A549 (cell line): ENCODE measurements at regions not wholly inside any gene's neighbourhood (a gene's known extent, or its start where the extent isn't known, plus 50 kb on each side); places are given as distances from the start of the nearest gene placed in this dataset.

Experiments
- ATAC-seq, 2 experiments: fragments of 200-7000 bp in 1 of 2; fragments of >200 bp in 1 of 2; cut with Nextera tagmentation in 1 of 2; cut with Tn5 transposase in 1 of 2; 3 replicates each; pipeline versions ENCODE4 v1.8.0 to v1.9.1; 2018 to 2020; ENCODE audit warnings: mild to moderate bottlenecking in 1 of 2, moderate library complexity in 1 of 2
- CTCF ChIA-PET: fragments of 300-600 bp; sonication (Branson Sonifier 250); formaldehyde crosslinking; extraction: SDS; loops from one replicate; lab custom pipeline; 2021; ENCODE audit warnings: antibody characterized with exemption, inconsistent platforms; lab: Yijun Ruan, JAX
- POLR2A ChIA-PET: fragments of 350-600 bp; formaldehyde crosslinking; extraction: SDS; loops from one replicate; lab custom pipeline; 2021; ENCODE audit warnings: antibody characterized with exemption, inconsistent platforms; lab: Yijun Ruan, JAX
- DNase-seq, 2 experiments: peaks; one replicate each; pipeline versions ENCODE4 v3.0.0 to v3.0.0-alpha.2; 2011 to 2016; ENCODE audit warnings: low read depth in 1 of 2, low spot score in 1 of 2
- FAIRE-seq: peaks from 2 replicates; lab custom pipeline; 2011; peaks lifted over from hg19 to GRCh38; lab: Jason Lieb, UNC
- H3K27ac ChIP-seq, 2 experiments: fragments of >200 bp; sonication (Bioruptor Twin); formaldehyde crosslinking; 3 replicates each; pipeline ENCODE4 v1.5.1; 2016 to 2017
- H3K4me1 ChIP-seq: fragments of >200 bp; sonication (Bioruptor Twin); formaldehyde crosslinking; 3 replicates; pipeline ENCODE4 v1.6.1; 2016
- H3K4me2 ChIP-seq: fragments of >200 bp; sonication (Bioruptor Twin); formaldehyde crosslinking; 3 replicates; pipeline ENCODE4 v1.6.1; 2016
- H3K4me3 ChIP-seq: fragments of >200 bp; sonication (Bioruptor Twin); formaldehyde crosslinking; 3 replicates; pipeline ENCODE4 v1.5.1; 2016
- H3K9me3 ChIP-seq: fragments of >200 bp; sonication (Bioruptor Twin); formaldehyde crosslinking; 3 replicates; pipeline ENCODE4 v1.6.1; 2016
- ATOH8 ChIP-seq: fragments of 250-450 bp; sonication (Bioruptor Pico); IDR thresholded peaks from 2 replicates; pipeline ENCODE4 v1.5.0; 2020; ENCODE audit warnings: low read depth, mild to moderate bottlenecking, moderate library complexity
- BHLHE40 ChIP-seq: IDR thresholded peaks from 2 replicates; pipeline ENCODE4 v1.6.1; 2012; ENCODE audit warnings: low read depth, low read length, inconsistent platforms
- CBX2 ChIP-seq: fragments of 200-600 bp; sonication (generic); IDR thresholded peaks from 2 replicates; pipeline ENCODE4 v1.6.1; 2016; ENCODE audit warnings: low read depth, mild to moderate bottlenecking, borderline replicate concordance
- E2F6 ChIP-seq: IDR thresholded peaks from 2 replicates; pipeline ENCODE4 v1.6.1; 2012; ENCODE audit warnings: low read depth, borderline replicate concordance
- EHF ChIP-seq: fragments of 250-450 bp; sonication (Bioruptor Pico); IDR thresholded peaks from 2 replicates; pipeline ENCODE4 v1.5.0; 2020; ENCODE audit warnings: mild to moderate bottlenecking
- ELK1 ChIP-seq: fragments of 150-350 bp; IDR thresholded peaks from 2 replicates; pipeline ENCODE4 v1.6.1; 2014; ENCODE audit warnings: low read depth, mild to moderate bottlenecking, low read length
- ESRRA ChIP-seq: fragments of 150-350 bp; IDR thresholded peaks from 2 replicates; pipeline ENCODE4 v1.6.1; 2014; ENCODE audit warnings: mild to moderate bottlenecking, low read length, borderline replicate concordance
- FOSB ChIP-seq: fragments of 250-450 bp; sonication (Bioruptor Pico); IDR thresholded peaks from 2 replicates; pipeline ENCODE4 v1.5.0; 2020; ENCODE audit warnings: mild to moderate bottlenecking, moderate library complexity
- FOSL2 ChIP-seq, 2 experiments: fragments of 450-650 bp in 1 of 2; fragments of >200 bp in 1 of 2; sonication (Bioruptor Twin) in 1 of 2; formaldehyde crosslinking; IDR thresholded peaks; 2 replicates each; pipeline versions ENCODE4 v1.5.0 to v1.6.1; 2016 to 2020; ENCODE audit warnings: mild to moderate bottlenecking in 1 of 2, moderate library complexity in 1 of 2
- HES2 ChIP-seq: fragments of >200 bp; sonication (Bioruptor Twin); formaldehyde crosslinking; IDR thresholded peaks from 2 replicates; pipeline ENCODE4 v1.6.1; 2016
- HEYL ChIP-seq: fragments of 250-450 bp; sonication (Bioruptor Pico); IDR thresholded peaks from 2 replicates; pipeline ENCODE4 v1.8.0; 2021; ENCODE audit warnings: mild to moderate bottlenecking, moderate library complexity
- HOXA7 ChIP-seq: fragments of 250-450 bp; sonication (Bioruptor Pico); IDR thresholded peaks from 2 replicates; pipeline ENCODE4 v1.5.0; 2020; ENCODE audit warnings: mild to moderate bottlenecking, moderate library complexity
- JUN ChIP-seq, 2 experiments: fragments of >200 bp; sonication (Bioruptor Twin); formaldehyde crosslinking; IDR thresholded peaks; 2 replicates in 1 of 2; 3 replicates in 1 of 2; pipeline ENCODE4 v1.6.1; 2016 to 2017
- JUNB ChIP-seq: fragments of >200 bp; sonication (Bioruptor Twin); formaldehyde crosslinking; IDR thresholded peaks from 2 replicates; pipeline ENCODE4 v1.6.1; 2016
- KDM5A ChIP-seq: fragments of 200-600 bp; sonication (generic); IDR thresholded peaks from 2 replicates; pipeline ENCODE4 v1.6.1; 2016; ENCODE audit warnings: antibody characterized with exemption, mild to moderate bottlenecking
- MAFK ChIP-seq: fragments of 450-650 bp; IDR thresholded peaks from 2 replicates; pipeline ENCODE4 v1.6.1; 2014; ENCODE audit not compliant: partially characterized antibody
- NFE2L2 ChIP-seq: fragments of 150-350 bp; conservative IDR thresholded peaks from 2 replicates; pipeline ENCODE4 v1.6.1; 2014; ENCODE audit warnings: low read length
- NR3C1 ChIP-seq: fragments of >200 bp; sonication (Bioruptor Twin); formaldehyde crosslinking; IDR thresholded peaks from 3 replicates; pipeline ENCODE4 v1.6.1; 2017
- PBX3 ChIP-seq: IDR thresholded peaks from 2 replicates; pipeline ENCODE4 v1.6.1; 2012
- PHF8 ChIP-seq: fragments of 200-600 bp; sonication (generic); IDR thresholded peaks from 2 replicates; pipeline ENCODE4 v1.6.1; 2016; ENCODE audit warnings: low read depth, mild to moderate bottlenecking, antibody characterized with exemption, moderate library complexity, borderline replicate concordance
- RAD21 ChIP-seq, 2 experiments: fragments of >200 bp in 1 of 2; sonication (Bioruptor Twin) in 1 of 2; formaldehyde crosslinking in 1 of 2; IDR thresholded peaks in 1 of 2; conservative IDR thresholded peaks in 1 of 2; 2 replicates in 1 of 2; 3 replicates in 1 of 2; pipeline ENCODE4 v1.6.1; 2012 to 2018; ENCODE audit warnings: inconsistent platforms in 1 of 2
- REST ChIP-seq: fragments of 200-600 bp; sonication (generic); IDR thresholded peaks from 2 replicates; pipeline ENCODE4 v1.6.1; 2016; ENCODE audit warnings: antibody characterized with exemption, mild to moderate bottlenecking, moderate library complexity
- RFX5 ChIP-seq: fragments of 450-650 bp; IDR thresholded peaks from 2 replicates; pipeline ENCODE4 v1.7.1; 2014; ENCODE audit warnings: antibody characterized with exemption, mild to moderate bottlenecking, moderate library complexity
- SREBF2 ChIP-seq: fragments of 450-650 bp; IDR thresholded peaks from 2 replicates; pipeline ENCODE4 v1.6.1; 2014; ENCODE audit warnings: mild to moderate bottlenecking, moderate library complexity
- ZC3H11A ChIP-seq: fragments of 450-650 bp; IDR thresholded peaks from 2 replicates; pipeline ENCODE4 v1.6.1; 2014; ENCODE audit warnings: antibody characterized with exemption, mild to moderate bottlenecking
- ZFP36 ChIP-seq: fragments of 450-650 bp; IDR thresholded peaks from 2 replicates; pipeline ENCODE4 v1.6.1; 2014; ENCODE audit warnings: borderline replicate concordance; ENCODE audit not compliant: partially characterized antibody
- WGBS: methylation state at CpG from one replicate; pipeline ENCODE4 v1.1.6; 2017; ENCODE audit errors: missing lambda C conversion rate; 5-methylcytosine and 5-hydroxymethylcytosine counted together

- TF ChIP-seq HEYL (CRISPR knock-in tag) (no peak), RAD21 (conservative IDR thresholded peaks at IDR 0.05 in 1 of 2, IDR thresholded peaks at IDR 0.05 in 1 of 2) (no peak)
Measured at GRCh38 chr4:138761638-138762220, 253.9 kb upstream of the NOCT start (continued).

GRCh38 chr4:138759554-138759902 is 256.1 kb upstream of the NOCT start:
- no peak for TF ChIP-seq SREBF2
- no peak for TF ChIP-seq RFX5
- no peak for TF ChIP-seq RAD21 (conservative IDR thresholded peaks at IDR 0.05 in 1 of 2, IDR thresholded peaks at IDR 0.05 in 1 of 2)
- no peak for TF ChIP-seq FOSL2 (IDR thresholded peaks at IDR 0.05)
- no peak for TF ChIP-seq FOSL2 (CRISPR knock-in tag; IDR thresholded peaks at IDR 0.05)
- no peak for TF ChIP-seq ELK1
- no peak for TF ChIP-seq JUNB
- no peak for TF ChIP-seq REST
- TF ChIP-seq ZFP36, result no peak
- no peak for TF ChIP-seq CBX2
- TF ChIP-seq E2F6, result no peak
- TF ChIP-seq FOSB (CRISPR knock-in tag), result no peak
- no peak for TF ChIP-seq JUN (IDR thresholded peaks at IDR 0.05)
- no peak for TF ChIP-seq MAFK
- TF ChIP-seq NFE2L2, result no peak
- TF ChIP-seq, all 56 proteins: peak for 0
- no peak for FAIRE-seq
- Histone ChIP-seq H3K9me3 (no peaks in the 10 kb centered on the region), H3K4me1 (no peaks in the 10 kb centered on the region), H3K27ac (no peak overlapping the region), H3K4me2 (no peak overlapping the region), H3K4me3 (no peak overlapping the region)
- no peak for DNase-seq
- ChIA-PET POLR2A (no interaction called here), CTCF (no interaction called here)
- no peak for ATAC-seq
- WGBS, result 28% methylated on average over 2 of the region's 2 CpGs

- 68% methylated on average over 9 of the region's 9 CpGs for WGBS
- no peak for ATAC-seq
- TF ChIP-seq PHF8, result no peak
- TF ChIP-seq SREBF2, result no peak
- TF ChIP-seq BHLHE40, result no peak
- TF ChIP-seq HES2, result no peak
- TF ChIP-seq PBX3, result no peak
- no peak for TF ChIP-seq ESRRA
- no peak for TF ChIP-seq EHF
- no peak for TF ChIP-seq KDM5A
- TF ChIP-seq CBX2, result no peak
- no peak for TF ChIP-seq ATOH8 (CRISPR knock-in tag)
- no peak for TF ChIP-seq ELK1
- no peak for TF ChIP-seq NR3C1
- TF ChIP-seq JUNB, result no peak
- TF ChIP-seq HOXA7 (CRISPR knock-in tag), result no peak
- no peak for TF ChIP-seq ZC3H11A
Measured at GRCh38 chr4:138758876-138759553, 256.6 kb upstream of the NOCT start.

More at GRCh38 chr4:138758876-138759553, 256.6 kb upstream of the NOCT start:
- Histone ChIP-seq H3K4me3 (no peak overlapping the region), H3K27ac (no peak overlapping the region), H3K4me1 (no peaks in the 10 kb centered on the region), H3K9me3 (no peaks in the 10 kb centered on the region), H3K4me2 (no peak overlapping the region)
- POLR2A ChIA-PET, result no interaction called here
- DNase-seq (no peak), FAIRE-seq (no peak)
- CTCF ChIA-PET, result no interaction called here
